Activated CD8-positive, alpha-beta T cell treated with anti-CD3 and anti-CD28 coated beads for 36 hours (primary cell): ENCODE measurements at regions not wholly inside any gene's neighbourhood (a gene's known extent, or its start where the extent isn't known, plus 50 kb on each side); places are given as distances from the start of the nearest gene placed in this dataset.

Experiments
- ATAC-seq: fragments of 200-7000 bp; cut with Tn5 transposase; one replicate; pipeline ENCODE4 v1.10.0; 2021; ENCODE audit warnings: mild to moderate bottlenecking, moderate library complexity
- CTCF ChIA-PET: fragments of 350-600 bp; sonication (Branson Sonifier 250); formaldehyde crosslinking; loops from one replicate; lab custom pipeline; 2021; ENCODE audit warnings: antibody characterized with exemption; lab: Charles Lee
- POLR2A ChIA-PET: fragments of 350-600 bp; sonication (Branson Sonifier 250); formaldehyde crosslinking; loops from one replicate; lab custom pipeline; 2021; ENCODE audit warnings: antibody characterized with exemption; lab: Charles Lee
- DNase-seq: peaks from one replicate; pipeline ENCODE4 v3.0.0-alpha.2; 2020
- H3K27ac Mint-ChIP-seq: one replicate; pipeline ENCODE4 v1.8.0; 2021; ENCODE audit warnings: mild to moderate bottlenecking, mixed read lengths
- H3K27me3 Mint-ChIP-seq: one replicate; pipeline ENCODE4 v1.8.0; 2021; ENCODE audit warnings: mixed read lengths
- H3K36me3 Mint-ChIP-seq: one replicate; pipeline ENCODE4 v1.8.0; 2021; ENCODE audit warnings: low read depth, mixed read lengths
- H3K4me1 Mint-ChIP-seq: one replicate; pipeline ENCODE4 v1.8.0; 2021; ENCODE audit warnings: low read depth, mixed read lengths
- H3K4me3 Mint-ChIP-seq: one replicate; pipeline ENCODE4 v1.8.0; 2021; ENCODE audit warnings: mild to moderate bottlenecking, moderate library complexity, mixed read lengths
- H3K9me3 Mint-ChIP-seq: one replicate; pipeline ENCODE4 v1.8.0; 2021; ENCODE audit warnings: mixed read lengths
- intact Hi-C: fragments of 100-400 bp; cut with micrococcal nuclease; formaldehyde crosslinking; loops from one replicate; pipeline ENCODE4 v1.10.0; 2022
- TF ChIP-seq, protein P1 (sequence below): fragments of 200-600 bp; IDR thresholded peaks from one replicate; pipeline ENCODE4 v1.8.0; 2022; ENCODE audit warnings: antibody characterized with exemption, mild to moderate bottlenecking

DNA sequence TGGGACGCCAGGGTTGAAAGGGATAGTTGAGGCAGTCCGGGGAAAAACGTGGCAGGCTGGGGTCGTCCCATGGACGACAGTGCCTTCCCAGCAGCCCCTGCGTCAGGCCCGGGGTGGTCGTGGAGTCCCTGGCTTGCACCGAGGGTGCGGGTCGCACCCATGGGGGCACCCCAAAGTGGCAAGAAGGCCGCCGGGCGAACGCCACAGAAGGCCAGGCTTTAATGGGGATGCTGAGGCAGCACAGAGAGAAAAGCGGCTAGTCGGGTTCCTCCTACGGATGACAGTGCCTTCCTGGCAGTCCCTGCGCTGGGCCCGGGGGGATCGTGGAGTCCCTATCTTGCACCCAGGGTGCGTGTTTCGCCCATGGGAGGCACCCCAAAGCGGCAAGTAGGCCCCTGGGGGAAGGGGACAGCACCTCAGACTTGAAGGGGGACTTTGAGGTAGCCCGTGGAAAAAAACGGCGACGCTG is 158.6 kb upstream of the ALG10B start:
- Mint-ChIP-seq H3K27me3 (no peaks in the 10 kb centered on the region), H3K27ac (no peak overlapping the region), H3K4me3 (no peak overlapping the region), H3K4me1 (no peaks in the 10 kb centered on the region), H3K9me3 (peaks cover 1% of the 10 kb centered on the region), H3K36me3 (no peaks in the 10 kb centered on the region)
- DNase-seq (no peak), ATAC-seq (no peak)
- TF ChIP-seq, protein P1, sequence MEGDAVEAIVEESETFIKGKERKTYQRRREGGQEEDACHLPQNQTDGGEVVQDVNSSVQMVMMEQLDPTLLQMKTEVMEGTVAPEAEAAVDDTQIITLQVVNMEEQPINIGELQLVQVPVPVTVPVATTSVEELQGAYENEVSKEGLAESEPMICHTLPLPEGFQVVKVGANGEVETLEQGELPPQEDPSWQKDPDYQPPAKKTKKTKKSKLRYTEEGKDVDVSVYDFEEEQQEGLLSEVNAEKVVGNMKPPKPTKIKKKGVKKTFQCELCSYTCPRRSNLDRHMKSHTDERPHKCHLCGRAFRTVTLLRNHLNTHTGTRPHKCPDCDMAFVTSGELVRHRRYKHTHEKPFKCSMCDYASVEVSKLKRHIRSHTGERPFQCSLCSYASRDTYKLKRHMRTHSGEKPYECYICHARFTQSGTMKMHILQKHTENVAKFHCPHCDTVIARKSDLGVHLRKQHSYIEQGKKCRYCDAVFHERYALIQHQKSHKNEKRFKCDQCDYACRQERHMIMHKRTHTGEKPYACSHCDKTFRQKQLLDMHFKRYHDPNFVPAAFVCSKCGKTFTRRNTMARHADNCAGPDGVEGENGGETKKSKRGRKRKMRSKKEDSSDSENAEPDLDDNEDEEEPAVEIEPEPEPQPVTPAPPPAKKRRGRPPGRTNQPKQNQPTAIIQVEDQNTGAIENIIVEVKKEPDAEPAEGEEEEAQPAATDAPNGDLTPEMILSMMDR = no peak
- POLR2A ChIA-PET = no interaction called here
- CTCF ChIA-PET = no interaction called here
- intact Hi-C loops = no loop called here

DNA sequence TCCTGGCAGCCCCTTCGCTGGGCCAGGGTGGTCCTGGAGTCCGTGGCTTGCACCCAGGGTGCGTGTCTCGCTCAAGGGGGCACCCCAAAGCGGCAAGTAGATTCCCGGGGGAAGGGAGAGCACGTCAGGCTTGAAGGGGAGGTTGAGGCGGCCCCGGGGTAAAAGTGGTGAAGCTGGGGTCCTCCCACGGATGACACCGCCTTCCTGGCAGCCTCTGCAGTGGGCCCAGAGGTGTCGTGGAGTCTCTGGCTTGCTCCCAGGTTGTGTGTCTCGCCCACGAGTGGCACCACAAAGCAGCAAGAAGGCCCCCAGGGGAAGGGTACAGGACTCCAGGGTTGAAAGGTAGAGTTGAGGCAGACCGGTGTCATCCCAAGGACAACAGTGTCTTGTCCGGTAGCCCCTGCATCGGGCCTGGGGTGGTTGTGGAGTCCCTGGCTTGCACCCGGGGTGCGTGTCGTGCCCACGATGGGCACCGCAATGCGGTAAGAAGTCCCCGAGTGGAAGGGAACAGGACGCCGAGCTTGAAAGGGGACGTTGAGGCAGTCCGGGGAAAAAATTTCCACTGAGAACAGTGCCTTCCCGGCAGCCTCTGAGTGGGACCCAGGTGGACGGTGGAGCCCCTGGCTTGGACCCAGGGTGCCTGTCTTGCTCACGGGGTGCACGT is 158.0 kb upstream of the ALG10B start:
- TF ChIP-seq, protein P1 = no peak
- Mint-ChIP-seq H3K36me3 (no peaks in the 10 kb centered on the region), H3K27me3 (no peaks in the 10 kb centered on the region), H3K4me3 (no peak overlapping the region), H3K9me3 (peaks cover 1% of the 10 kb centered on the region), H3K4me1 (no peaks in the 10 kb centered on the region), H3K27ac (no peak overlapping the region)
- ATAC-seq (no peak), DNase-seq (no peak)
- ChIA-PET CTCF (no interaction called here), POLR2A (no interaction called here)
- intact Hi-C loops = no loop called here

DNA sequence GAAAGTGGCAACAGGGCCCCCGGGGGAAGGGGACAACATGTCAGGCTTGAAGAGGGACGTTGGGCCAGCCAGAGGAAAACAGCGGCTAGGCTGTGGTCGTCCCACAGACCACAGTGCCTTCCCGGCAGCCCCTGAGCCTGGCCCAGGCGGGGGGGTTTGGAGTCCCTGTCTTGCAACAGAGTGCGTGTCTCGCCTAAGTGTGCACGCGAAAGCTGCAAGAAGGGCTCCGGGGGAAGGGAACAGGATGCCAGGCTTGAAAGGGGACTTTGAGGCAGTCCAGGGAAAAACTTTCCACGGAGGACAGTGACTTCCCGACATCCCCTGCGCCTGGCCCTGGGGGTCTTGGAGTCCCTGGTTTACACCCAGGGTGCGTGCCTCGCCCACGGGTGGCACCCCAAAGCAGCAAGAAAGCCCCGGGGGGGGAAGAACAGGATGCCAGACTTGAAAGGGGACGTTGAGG is 157.5 kb upstream of the ALG10B start:
- CTCF ChIA-PET = no interaction called here
- ATAC-seq = no peak
- Mint-ChIP-seq H3K4me3 (no peak overlapping the region), H3K9me3 (peaks cover 1% of the 10 kb centered on the region), H3K27me3 (no peaks in the 10 kb centered on the region), H3K36me3 (no peaks in the 10 kb centered on the region), H3K27ac (no peak overlapping the region), H3K4me1 (no peaks in the 10 kb centered on the region)
- TF ChIP-seq, protein P1 = no peak
- intact Hi-C loops = no loop called here
- no peak for DNase-seq
- POLR2A ChIA-PET = no interaction called here

DNA sequence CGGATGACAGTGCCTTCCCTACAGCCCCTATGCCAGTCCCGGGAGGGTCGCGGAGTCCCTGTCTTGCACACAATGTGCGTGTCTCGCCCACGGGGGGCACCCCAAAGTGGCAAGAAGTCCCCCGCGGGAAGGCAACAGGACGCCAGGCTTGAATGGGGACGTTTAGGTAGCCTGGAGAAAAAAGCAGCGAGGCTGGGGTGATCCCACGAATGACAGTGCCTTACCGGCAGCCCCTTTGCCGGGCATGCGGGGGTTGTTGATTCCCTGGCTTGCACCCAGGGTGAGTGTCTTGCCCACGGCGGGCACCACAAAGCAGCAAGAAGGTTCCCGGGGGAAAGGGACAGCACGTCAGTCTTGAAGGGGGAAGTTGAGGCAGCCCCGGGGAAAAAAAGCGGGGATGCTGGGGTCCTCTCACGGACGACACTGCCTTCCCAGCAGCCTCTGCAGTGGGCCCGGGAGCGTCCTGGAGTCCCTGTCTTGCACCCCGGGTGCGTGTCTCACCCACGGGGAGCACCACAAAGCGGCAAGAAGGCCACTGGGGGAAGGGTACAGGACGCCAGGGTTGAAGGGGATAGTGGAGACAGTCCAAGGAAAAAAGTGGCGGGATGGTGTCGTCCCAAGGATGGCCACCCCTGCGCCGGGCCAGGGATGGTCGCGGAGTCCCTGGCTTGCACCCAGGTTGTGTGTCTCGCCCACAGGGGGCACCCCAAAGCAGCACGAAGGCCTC is 156.8 kb upstream of the ALG10B start:
- Mint-ChIP-seq H3K27ac (no peak overlapping the region), H3K4me3 (no peak overlapping the region), H3K9me3 (peaks cover 1% of the 10 kb centered on the region), H3K27me3 (no peaks in the 10 kb centered on the region), H3K4me1 (no peaks in the 10 kb centered on the region), H3K36me3 (no peaks in the 10 kb centered on the region)
- DNase-seq (no peak), ATAC-seq (no peak)
- intact Hi-C loops = no loop called here
- ChIA-PET CTCF (no interaction called here), POLR2A (no interaction called here)
- TF ChIP-seq, protein P1 = no peak
